GM18873 (cell line): ENCODE measurements at regions not wholly inside any gene's neighbourhood (a gene's known extent, or its start where the extent isn't known, plus 50 kb on each side); places are given as distances from the start of the nearest gene placed in this dataset.

Experiments
- ATAC-seq: cut with Tn5 transposase; IDR thresholded peaks from one replicate; pipeline ENCODE4 v1.9.1; 2021; ENCODE audit warnings: mild to moderate bottlenecking, moderate library complexity, moderate number of reproducible peaks; ENCODE audit not compliant: unreplicated experiment, low FRiP score

DNA sequence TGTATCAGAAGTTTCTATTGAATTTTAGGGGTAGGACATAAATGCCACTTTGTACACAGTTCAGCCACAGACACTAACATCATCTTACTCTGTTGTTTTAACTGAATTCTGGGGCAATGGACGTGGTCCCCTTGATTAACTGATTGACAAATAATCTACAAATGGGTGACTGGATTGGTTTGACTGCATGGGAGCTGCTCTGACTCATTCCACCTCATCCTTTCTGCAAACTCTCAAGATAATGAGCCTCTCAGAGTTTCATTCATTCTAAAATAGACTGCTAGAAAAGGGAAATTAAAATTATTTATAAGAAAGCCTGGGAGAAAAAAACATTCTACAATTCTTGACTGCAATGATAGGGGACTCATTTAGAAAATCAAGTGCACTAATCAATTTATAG lies 570.4 kb upstream of the SEL1L start:
- ATAC-seq = no peak

DNA sequence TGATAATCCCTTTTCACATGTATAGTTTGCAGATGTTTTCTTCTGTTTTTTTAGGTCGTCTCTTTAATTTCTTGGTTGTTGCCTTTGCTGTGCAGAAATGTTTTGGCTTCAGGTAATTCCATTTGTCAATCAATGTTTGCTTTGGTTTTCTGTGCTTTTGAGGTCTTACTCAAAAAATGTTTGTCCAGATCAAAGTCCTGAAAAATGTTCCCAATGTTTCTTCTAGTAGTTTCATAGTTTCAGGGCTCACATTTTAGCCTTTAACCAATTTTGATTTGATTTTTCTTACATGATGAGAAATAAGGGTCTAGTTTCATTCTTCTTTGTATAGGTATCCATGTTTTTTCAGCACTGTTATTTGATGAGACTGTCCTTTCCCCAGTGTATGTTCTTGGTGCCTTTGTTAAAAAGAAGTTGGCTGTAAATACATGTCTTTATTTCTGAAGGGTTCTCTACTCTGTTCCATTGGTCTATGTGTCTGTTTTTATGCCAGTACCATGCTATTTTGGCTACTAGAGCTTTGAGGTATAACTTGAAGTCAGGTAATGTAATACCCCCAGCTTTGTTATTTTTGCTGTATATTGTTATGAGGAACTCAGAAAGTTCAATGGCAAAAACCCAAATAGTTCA lies 578.7 kb upstream of the SEL1L start:
- ATAC-seq = no peak

DNA sequence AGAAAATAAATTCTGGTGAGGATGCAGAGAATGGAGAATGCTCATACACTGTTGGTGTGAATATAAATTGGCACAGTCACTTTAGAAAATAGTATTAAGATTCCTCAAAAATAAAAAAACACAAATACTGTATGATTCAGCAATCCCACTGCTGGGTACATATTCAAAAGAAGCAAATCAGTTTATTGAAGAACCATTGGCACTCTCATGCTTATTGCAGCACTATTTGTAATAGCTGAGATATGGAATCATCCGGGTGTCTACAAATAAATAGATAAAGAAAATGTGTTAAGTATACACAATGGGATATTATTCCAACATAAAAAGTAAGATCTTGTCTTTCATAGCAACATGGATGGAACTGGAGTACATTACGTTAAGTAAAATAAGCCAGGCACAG lies 579.4 kb upstream of the SEL1L start:
- ATAC-seq = no peak

DNA sequence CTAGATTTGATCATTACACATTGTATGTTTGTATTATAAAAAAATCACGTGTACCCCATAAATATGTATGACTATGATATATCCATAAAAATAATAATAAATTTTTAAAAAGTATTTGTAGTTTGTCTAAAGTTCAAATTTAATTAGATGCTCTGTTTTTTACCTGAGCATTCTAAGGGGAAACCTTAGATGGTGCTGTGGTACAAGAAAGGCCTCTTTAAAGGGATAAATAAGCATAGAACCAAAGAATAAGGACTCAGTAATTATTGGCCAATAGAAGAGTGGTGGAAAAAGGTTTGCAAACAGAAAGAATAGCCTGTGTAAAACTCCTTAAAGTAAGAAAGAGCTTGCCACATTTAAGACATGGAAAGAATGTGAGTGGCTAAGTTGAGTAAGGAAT lies 580.1 kb upstream of the SEL1L start:
- ATAC-seq = no peak

DNA sequence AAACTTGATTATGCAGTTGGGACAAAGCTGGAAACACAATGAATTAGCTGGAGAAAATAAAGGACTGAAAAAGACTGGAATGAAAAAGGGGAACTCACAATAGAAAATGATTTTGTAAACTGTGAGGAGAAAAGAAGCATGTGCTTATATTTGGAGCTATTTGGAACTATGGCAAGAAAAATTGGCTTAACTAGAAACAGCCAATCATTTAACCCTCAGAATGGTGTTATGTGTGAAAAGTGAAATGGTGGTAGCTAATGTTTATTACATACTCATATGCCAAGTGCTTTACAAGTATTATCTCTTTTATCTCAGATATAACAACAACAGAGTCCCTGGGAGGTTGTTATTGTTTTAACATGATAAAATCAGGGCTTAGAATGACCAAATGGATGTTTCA lies 583.1 kb upstream of the SEL1L start:
- no peak for ATAC-seq

DNA sequence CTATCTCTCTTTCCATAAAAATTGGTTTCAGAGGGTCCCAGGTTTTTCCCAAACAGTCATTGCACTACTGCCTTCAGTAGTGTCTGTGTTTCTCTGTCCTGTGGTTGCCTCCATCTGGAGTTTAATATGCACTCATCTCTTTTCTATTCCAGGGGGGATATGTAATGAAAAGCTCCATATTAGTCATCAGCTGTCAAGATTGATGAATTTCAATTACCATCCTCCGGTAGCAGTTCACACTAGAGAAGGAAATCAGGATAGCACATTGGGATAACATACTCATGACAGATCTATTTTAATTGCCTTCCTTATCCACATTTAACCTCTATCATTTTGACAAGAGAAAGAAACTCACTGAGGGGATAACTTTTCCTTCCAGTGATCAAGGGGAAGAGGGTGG lies 589.0 kb upstream of the SEL1L start:
- ATAC-seq = no peak

DNA sequence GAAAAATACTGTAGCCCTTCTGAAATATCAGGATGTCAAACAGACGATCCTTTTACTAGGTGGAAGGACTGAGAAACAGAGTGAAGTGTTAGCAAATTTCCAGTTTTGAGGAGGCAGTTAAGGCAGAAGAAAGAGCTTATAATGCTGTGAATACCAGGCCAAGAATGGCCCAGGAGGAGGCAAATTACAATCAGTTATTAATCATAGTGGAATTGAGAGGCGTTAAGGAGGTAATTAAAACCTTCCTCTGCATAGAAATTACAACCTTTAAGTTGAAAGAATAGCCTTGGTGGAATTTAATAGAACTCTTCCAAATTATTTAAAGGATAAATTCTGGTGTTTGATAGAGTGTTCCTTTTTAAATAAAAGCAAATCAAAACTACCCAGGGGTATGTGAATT lies 590.9 kb upstream of the SEL1L start:
- no peak for ATAC-seq

DNA sequence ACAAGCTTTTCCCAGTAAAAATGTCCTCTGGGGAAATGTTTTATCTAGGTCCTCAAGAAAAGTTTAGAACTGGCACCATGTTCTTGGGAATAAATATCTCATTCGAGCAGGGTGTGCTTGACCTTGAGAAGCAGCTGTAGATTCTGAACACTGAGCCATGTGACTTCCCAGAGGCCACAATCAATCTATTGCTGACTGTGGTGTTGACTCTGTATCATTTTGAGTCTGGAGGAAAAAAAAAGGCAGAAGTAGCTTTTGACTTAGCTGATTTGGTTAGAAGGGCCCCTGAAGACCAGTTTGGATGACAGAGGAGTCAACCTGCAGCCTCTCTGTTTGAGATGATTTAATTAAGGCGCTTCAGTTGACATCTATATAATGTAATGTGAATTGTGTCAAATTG lies 592.4 kb upstream of the SEL1L start:
- ATAC-seq = no peak

DNA sequence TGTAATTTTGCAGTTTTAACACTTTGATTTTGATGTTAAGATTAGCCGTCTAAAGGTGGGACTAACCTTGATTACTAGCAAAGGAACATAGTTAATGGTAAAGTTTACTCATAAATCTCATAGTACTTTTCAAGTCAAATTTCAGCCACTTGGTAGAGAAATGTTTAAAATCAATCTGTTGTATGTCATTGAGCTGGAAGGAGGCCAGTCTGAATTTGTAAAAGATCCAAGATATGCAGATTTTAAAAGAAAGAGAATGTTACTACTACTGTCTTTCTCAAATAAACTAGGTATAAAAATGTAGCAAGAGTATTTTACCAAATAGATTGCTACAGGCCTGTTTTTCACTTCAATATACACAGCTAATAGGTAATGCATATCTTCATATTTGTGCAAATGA lies 600.8 kb upstream of the SEL1L start:
- ATAC-seq = no peak

DNA sequence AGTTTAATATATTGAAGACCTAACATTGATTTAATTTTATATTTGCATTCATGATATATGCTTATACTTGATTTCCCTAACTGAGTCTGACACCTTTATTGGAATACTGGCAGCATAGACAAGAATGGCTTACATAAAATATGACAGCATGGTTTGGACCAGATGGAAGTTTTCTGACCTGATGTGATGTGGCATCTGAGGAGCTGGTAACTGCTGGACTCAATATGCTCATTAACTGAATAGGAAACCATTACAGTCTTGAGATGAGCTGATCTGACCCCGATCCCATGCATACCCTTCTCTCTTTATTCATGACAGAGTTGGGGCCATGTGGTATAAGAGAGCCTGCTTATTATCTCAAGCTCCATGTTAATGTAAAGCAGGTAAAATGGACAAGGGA lies 604.8 kb upstream of the SEL1L start:
- no peak for ATAC-seq

DNA sequence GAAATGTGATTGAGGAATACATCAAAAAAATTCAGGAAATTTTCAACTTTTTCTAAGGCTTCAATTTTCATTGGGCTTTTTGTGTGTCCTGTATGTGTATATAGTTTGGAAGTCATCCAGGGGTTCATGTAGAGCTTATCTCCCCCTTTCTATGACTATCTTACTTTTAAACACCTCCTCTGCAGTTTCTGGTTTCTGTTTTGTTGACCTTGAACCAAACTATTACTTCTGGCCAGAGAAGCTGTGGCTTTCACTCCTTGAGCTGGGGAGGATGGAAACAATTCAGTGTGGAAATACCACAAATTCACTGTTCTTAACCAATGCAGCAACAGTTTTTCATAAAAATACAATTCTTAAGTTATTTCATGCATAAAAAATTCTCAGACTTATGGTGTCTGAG lies 613.2 kb upstream of the SEL1L start:
- ATAC-seq = no peak

DNA sequence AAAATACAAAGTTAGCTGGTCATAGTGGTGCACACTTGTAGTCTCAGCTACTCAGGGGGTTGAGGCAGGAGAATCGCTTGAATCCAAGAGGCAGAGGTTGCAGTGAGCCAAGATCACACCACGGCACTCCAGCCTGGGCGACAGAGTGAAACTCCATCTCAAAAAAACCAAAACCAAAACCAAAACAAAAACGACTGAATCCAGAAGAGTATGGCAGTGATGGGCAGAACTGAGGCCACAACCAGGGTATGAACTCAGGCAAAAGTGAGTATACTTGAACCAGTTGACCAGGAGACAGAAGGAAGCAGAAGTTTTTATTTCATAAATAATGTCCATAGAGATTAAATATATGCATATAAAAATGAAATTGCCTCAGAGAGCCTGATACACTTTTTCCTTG lies 620.0 kb upstream of the SEL1L start:
- ATAC-seq = no peak

DNA sequence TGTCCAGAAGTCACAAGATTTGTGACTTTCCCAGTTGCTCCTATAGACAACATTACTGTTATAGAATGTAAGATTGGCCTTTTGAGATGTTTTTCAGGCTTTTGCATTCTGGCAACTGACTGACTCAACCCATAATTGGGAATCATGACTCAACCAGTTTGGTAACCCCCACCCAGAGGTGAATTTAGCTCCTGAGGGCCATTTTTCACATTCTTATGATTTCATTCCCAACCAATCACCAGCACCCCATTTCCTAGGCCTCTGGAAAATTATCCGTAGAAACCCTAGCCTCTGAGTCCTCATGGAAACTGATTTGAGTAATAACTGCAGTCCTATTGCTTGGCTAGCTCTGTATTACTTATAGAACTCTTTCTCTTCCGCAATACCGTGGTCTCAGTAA lies 626.0 kb upstream of the SEL1L start:
- no peak for ATAC-seq

DNA sequence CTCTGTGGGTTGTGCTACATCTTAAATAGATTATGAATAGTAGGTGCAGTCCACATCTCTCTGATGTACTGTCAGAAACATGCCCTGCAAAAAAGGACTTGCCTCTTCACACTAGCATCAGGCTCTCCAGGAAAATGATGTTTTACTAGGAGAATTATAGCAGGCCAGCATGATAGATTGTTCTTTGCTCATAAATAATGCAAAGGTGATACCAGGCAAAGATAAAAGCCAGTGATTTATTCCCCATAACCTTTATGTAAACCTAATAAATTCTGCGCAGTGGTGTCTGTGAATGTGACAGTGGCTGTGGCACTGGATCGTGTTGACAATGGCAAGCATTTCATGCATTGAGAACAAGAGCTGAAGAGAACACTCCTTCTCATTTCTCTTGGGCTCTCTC lies 646.5 kb upstream of the SEL1L start:
- no peak for ATAC-seq

DNA sequence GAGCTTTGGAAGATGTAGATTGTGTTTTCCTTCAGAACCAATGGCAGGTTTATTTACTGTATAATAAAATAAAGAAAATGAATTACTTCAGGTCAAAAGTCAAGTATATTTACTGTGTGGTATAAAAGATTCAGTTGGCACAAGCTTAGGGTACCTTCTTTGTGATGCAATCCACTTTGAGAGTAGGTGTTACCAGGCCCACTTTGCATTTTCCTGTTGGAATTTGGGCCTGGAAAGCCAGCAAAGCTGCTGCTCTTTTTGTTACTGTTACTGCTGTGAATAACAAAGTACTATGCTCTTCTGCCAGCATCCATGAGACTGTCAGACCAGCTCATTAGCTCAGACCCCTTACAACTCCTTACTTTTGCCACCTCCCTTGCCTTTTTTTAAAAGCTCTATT lies 649.0 kb upstream of the SEL1L start:
- ATAC-seq = no peak

DNA sequence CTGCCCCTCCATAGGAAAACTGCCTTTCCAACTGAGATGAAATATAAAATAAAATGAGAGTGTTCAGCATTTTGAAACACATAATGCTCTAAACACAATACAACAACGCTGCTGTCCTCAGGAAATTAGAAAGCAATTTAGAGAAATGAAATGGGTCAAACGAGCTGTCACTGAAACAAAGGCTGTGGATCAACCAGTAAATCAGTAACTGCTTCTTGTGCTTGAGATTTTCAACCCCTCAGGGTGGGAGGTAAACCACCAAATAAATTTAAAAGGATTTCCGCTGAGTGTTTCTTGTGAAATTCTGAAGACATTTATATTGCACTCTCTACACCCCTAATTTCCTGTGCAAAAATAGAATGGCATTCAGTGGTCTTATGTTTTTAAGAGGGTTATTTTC lies 657.1 kb upstream of the SEL1L start:
- ATAC-seq = no peak

DNA sequence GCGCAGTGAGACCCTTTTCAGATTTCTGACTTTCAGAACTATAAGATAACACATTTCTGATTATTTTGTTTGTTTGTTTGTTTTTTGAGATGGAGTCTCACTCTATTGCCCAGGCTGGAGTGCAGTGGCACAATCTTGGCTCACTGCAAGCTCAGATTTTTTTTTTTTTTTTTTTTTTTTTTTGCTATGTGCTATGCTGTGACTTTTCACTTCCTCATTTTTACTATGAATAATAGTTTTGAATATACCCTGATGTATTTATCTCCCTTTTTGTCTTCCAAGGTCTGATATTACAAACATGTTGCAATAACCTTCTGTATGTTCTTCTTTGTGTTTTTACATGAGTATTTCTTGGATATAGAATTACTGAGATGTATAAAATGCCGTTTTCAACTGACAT lies 658.7 kb upstream of the SEL1L start:
- ATAC-seq = no peak

DNA sequence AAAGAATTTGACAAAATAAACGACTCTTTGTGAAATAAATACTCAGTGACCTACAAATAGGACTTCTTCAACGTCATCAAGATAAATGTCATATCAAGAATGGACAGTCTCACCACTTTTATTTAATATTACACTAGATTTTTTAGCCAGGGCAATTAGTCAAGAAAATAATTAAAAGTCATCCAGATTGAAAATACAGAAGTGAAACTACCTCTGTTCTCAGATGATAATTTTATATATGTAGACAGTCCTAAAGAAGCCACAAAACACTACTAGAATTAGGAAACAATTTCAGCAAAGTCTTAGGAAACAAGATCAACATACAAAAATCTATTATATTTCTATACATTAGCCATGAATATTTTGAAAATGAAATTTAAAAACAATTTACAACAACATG lies 689.6 kb upstream of the SEL1L start:
- no peak for ATAC-seq

DNA sequence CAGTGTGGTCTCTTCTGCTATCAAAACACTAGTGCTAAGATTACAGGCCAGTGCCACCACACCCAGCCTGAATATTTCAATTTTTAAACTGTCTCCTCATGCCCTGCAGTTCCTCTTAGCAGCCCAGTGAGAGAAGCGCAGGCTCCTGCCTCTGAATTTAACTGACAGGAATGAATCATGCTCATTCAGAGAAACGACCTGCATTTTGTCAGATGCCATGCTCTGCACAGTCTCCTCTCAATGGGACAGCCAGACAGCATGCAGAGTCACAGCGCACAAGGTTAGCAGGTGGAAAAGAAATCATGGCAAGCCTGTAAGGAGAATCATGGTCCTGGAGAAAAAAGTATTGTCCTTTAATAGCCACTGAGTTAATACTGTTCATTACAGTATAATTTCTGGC lies 691.0 kb upstream of the SEL1L start:
- no peak for ATAC-seq

DNA sequence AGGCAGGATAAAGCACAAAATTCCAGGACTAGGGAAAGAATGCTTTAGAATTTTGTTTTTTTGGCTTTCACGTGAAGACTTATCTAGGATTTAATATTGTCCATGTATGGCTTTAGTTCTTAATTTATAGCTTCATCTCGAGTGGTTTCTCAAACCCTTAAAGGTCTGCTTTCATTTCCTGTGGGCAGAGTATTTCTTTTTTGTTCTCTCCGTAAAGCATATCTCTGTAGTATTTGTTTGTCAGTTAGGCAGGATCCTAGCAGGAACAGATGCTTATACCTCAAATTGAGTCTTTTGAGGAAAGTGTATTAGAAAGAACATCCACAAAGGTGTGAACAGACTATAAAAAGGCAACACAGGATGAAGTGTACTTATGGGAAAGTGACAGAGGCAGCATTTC lies 697.1 kb upstream of the SEL1L start:
- no peak for ATAC-seq

DNA sequence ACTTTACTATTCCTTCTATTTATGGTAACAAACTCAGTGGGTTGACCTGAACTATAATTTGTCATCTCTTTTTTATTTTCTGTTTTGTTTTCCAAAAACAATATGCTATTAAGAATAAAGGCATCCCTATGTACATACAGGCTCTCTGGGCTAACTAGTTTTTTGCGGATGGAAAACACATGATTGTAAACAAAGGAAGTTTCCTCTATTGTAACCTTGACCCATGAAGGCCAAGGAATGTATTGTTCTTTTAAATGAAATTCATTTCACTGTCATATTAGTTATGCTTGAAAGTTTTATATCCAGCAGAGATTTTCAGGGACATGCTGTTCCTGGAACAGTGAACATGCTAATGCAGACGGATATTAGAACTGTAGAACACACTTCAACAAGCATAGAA lies 705.0 kb upstream of the SEL1L start:
- ATAC-seq = no peak

DNA sequence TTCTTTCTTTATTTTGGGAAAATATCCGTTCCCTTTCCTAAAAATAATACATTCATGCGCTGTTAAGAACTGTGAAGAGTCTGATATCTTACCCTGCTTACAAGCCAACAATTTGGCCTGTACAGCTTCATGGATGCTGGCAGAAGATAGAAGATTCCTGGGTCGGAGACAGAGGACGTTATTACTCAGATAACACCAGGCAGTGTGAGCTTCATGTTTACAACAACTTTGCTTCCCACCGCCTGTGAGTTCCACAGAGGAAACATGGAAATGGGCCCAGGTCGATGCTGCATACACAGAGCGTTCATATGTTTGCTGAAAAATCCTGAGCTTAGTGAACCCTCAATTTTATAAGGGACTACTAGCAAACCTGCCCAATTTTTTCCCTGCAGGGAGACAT lies 705.6 kb upstream of the SEL1L start:
- ATAC-seq = no peak

DNA sequence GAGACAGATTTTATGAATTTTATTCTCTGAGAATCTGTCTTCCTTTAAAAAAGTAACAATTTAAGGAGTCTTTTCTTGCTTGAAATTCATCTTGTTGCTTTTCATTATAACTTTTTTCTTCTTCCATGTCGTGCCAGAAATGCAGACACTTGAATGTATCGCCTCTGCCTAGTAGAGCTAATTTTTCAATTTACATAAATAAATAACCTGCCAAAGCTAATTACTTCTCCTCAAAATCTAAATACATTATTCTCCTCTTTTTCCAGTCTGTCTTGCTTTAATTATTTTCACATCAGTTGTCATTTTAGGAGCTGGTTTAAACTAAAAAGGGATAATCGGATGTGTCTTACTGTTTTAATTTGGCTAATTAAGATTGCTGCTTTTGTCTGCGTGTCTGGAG lies 711.1 kb upstream of the SEL1L start:
- no peak for ATAC-seq
